ENCODE measurements at regions not wholly inside any gene's neighbourhood (a gene's known extent, or its start where the extent isn't known, plus 50 kb on each side); places are given as distances from the start of the nearest gene placed in this dataset.

DNA sequence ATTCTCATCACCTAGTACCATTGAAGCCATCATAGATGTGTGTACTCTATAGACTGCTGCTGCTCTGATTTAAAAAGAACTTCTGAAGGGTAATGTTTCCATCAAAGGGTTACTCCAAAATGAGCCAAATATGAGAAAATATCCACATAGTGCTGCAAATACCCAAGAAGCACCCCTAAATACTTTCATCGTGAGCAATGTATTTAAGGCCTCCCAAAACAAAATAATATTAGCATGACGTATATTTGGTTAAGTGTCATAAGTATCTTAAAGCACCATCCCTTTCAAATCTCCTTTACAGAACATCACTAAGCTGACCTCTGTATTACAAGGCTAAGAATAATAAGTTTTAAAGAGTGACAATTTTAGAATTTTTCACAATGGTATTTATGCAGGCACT lies 421.8 kb downstream of the MTRR start:
- TF ChIP-seq, protein P1, sequence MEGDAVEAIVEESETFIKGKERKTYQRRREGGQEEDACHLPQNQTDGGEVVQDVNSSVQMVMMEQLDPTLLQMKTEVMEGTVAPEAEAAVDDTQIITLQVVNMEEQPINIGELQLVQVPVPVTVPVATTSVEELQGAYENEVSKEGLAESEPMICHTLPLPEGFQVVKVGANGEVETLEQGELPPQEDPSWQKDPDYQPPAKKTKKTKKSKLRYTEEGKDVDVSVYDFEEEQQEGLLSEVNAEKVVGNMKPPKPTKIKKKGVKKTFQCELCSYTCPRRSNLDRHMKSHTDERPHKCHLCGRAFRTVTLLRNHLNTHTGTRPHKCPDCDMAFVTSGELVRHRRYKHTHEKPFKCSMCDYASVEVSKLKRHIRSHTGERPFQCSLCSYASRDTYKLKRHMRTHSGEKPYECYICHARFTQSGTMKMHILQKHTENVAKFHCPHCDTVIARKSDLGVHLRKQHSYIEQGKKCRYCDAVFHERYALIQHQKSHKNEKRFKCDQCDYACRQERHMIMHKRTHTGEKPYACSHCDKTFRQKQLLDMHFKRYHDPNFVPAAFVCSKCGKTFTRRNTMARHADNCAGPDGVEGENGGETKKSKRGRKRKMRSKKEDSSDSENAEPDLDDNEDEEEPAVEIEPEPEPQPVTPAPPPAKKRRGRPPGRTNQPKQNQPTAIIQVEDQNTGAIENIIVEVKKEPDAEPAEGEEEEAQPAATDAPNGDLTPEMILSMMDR (conservative IDR thresholded peaks at IDR 0.05 in 1 of 2, IDR thresholded peaks at IDR 0.05 in 1 of 2; ENCODE audit: extremely low read depth in 1 of 2, insufficient read depth in 1 of 2, low read depth in 1 of 2, low read length in 2 of 2): no peak
- no peak for TF ChIP-seq EZH2 (IDR thresholded peaks at IDR 0.05; ENCODE audit: borderline replicate concordance, low read length)
